Hematopoietic multipotent progenitor cell treated with erythropoietin and hydrocortisone succinate and interleukin-3 and kit ligand, for 4 days (in vitro differentiated cells): ENCODE measurements at regions not wholly inside any gene's neighbourhood (a gene's known extent, or its start where the extent isn't known, plus 50 kb on each side); places are given as distances from the start of the nearest gene placed in this dataset.
A peak's percentile ranks its signal among the peaks of the same experiment; 100 is the strongest.

Source experiments
- DNase-seq: peaks from one replicate; pipeline ENCODE4 v3.0.0-alpha.2; 2015

GRCh38 chr9:88033359-88033702 lies 59.0 kb upstream of the CDK20 start:
- DNase-seq = no peak

DNA sequence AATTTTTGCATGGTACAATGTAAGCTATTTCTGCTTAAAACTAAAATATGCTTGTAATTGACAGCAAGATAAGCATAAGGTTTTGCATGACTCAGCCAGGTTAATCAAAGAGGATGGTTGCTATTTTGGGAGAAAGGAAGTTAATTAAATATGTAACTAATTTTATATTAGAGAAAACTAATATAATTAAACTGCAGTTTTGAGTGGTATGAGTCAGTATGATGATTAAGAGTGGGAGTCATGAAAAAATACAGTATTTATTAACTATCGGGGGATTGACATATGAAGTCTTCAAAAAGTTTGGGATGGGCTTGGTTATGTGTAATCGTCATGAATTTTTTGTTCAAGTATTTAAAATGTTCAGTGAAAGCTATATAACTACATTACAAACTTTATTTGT lies 54.0 kb upstream of the CDK20 start:
- DNase-seq = no peak

DNA sequence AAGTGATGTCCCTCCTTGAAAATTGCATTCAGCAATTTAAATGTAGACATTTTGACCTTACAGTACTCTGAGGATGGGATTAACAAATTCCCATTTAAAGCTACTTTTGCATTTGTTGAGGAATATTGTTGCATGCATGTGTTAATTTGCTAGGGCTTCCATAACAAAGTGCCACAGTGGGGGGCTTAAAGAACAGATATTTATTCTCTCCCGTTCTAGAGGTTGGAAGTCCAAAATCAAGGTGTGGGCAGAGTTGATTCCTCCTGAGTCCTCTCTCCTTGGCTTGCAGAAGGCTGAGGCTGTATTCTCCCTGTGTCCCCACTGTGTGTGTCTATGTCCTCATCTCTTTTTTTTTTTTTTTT lies 51.8 kb upstream of the CDK20 start:
- DNase-seq = no peak

- peak; percentile 10 for DNase-seq
Measured at GRCh38 chr9:88025411-88026117, 51.2 kb upstream of the CDK20 start.

GRCh38 chr9:88024896-88025295 lies 50.6 kb upstream of the CDK20 start:
- no peak for DNase-seq
